ENCODE measurements at regions not wholly inside any gene's neighbourhood (a gene's known extent, or its start where the extent isn't known, plus 50 kb on each side); places are given as distances from the start of the nearest gene placed in this dataset.

DNA sequence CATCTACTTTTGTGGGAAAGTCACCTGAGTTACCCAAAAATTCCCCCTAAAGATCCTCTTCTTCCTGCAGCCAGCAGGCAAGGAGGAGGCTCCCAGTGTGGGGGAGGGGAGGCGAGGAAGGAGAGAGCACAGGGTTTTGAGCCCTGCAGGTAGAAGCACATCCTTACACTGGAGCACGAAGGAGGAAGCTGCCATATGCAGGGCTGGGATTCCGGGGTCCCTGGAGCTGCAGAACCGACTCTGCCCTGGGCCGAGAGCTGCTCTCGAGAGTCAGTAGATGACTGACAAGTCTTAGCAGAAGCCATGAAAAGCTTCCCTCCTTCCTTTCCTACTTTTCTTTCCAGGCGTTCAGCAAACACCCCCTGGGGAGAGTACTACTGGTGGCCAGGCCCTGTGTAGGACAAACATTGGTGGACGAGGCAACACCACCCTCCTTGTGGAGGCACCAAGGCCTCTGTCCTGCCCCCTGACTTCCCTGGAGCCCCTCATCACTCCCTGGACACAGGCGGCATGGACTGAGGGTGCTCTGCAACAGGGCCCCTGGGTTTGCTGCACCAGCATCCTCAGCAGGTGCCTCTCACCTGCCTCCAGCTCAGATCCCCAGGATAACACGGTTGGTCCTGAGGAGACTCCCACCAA lies 211.7 kb upstream of the CST7 start:
- ATAC-seq (no peak), DNase-seq (ENCODE audit: low spot score) (peak; percentile 41)
- intact Hi-C loops (cut with DNase I) = no loop called here

GRCh38 chr20:24738058-24738775 lies 210.9 kb upstream of the CST7 start:
- DNase-seq (ENCODE audit: low spot score) (peak; percentile 31), ATAC-seq (no peak)
- intact Hi-C loops (cut with DNase I) = no loop called here

DNA sequence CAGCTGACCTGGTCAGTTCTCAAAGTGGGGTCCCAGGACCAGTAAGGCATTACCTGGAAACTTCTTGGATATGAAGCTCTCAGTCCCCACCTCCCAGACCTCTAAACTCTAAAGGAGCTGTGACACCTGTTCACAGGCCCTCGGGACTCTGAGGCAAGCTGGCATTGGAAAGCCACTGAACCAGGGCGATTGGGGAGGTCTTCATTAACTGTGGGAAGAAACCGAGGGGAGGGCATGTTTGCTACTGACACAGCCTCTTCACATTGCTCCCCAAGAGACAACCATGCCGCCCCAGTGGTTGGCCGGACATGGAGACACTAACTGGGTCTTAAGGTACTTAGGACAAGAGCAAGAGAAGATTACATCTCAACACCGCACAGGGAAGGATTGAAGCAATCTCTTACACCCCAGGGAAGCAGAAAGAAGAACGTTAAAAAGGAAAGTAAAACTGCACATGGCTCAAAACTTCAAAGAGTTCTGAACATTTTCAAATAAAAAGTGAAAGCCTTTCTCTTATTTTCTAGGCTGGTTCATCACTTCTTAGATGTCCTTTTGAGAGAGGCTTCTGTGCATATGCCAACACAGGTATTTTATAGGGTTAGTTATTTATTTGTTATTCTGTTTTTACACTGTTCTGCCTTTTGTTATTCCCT lies 210.0 kb upstream of the CST7 start:
- ATAC-seq (no peak), DNase-seq (ENCODE audit: low spot score) (peak; percentile 30)
- intact Hi-C loops (cut with DNase I) = no loop called here

GRCh38 chr20:24739746-24740145 lies 209.3 kb upstream of the CST7 start:
- DNase-seq (ENCODE audit: low spot score) (no peak), ATAC-seq (no peak)
- intact Hi-C loops (cut with DNase I) = no loop called here

DNA sequence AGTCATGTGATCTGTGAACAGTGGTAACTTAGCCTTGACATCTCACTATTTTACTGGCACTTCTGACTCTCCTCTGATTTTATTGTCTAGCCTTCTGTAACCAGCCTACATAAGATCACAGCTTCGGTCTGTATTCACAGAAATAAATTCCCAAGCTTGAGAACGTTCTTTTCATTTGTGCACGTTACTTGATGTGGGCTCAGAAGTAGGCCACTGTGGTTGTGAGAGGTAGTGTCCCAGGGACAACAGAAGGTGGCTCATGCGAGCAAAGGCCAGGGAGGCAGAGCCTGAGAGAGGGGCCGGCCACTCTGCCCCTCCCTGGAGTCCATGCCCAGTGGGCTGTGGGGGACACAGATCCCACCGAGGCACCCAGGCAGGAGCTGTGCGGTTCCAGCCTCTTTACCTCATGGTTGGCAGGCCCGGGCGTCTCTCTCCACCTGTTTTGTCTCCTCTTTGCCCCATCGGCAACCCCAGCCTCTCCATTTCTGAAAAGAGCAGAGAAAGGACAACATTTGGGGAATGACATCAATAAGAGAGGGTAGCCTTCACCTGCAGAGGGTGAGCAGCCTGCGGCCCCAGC lies 207.5 kb upstream of the CST7 start:
- ATAC-seq (no peak), DNase-seq (ENCODE audit: low spot score) (peak; percentile 32)
- intact Hi-C loops (cut with DNase I) = no loop called here

DNA sequence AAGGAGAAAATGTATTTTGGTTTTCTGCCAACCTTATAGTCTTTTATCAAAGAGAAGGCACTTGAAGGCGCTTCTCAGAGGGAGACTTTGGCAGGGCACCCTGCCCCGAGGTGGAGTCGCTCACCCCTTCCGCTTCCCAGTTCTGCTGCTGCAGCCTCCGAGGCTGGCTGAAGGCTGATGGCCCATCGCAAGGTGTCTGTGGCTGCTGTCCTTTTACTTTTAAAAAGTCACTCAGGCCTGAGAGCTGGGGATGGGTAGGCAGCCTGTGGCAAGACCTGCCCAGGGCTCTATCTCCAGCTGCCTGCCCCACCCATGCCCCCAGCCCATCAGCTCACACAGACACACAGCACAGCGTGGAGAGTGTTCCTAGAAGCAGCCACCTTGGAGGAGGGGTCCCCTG lies 206.6 kb upstream of the CST7 start:
- intact Hi-C loops (cut with DNase I) = no loop called here
- peak; percentile 10 for DNase-seq (ENCODE audit: low spot score)

DNA sequence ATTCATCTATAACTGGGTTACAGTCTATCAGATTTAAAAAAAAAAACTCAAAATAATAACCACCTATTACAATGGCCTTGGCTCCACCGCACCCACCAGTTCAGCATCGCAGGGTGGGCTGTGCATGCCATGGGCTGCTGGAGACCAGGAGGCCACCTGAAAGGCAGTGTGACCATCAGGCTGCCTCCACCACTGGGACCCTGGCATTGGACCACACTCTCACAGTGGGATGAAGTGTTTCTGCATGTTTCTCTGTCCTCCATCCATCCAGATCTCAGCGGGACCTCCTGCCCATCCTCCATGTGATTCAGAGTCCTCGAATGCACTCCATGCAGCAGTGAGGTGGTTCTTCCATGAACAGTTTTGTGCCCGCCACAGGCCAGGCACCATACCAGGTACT lies 206.1 kb upstream of the CST7 start:
- DNase-seq (ENCODE audit: low spot score) (peak; percentile 34), ATAC-seq (no peak)
- intact Hi-C loops (cut with DNase I) = no loop called here

More for the DNA sequence above, 206.6 kb upstream of the CST7 start:
- ATAC-seq = no peak

DNA sequence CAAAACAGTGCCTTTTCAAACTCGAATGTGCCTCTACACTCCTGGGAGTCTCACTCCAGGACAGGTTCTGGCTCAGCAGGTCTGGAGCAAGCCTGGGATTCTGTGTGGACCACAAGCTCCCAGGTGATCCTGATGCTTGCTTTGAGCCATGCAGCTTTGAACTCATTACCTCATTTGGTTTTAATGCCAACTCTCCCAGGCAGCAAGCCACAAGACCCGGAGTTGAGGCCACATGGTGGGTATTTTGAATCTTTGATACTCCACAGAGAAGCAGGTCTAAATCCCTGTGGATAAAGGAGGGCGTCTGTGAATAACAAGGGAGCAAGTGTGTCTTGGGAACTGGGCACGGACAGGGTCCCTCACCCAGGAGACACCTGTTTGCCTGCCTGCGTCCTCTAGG lies 205.4 kb upstream of the CST7 start:
- no peak for ATAC-seq

DNA sequence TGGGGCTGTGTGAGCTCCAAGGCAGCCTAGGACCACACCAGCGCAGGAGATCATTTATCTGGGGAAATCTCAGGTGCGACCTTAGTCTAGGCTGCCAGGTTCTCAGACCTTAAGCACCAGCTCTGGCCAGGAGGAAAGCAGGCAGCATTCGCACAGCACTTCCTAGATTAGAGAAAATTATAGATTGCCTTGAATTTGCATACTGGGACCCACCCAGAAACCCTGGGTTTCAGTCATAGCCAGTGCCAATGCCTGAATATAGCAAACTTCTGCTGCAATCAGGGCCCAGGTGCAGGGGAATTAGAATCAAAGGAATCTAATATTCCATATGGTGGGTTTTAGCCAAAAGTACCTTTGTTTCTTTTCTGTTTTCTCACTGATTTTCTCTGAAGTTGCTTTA lies 204.3 kb upstream of the CST7 start:
- DNase-seq (ENCODE audit: low spot score) (peak; percentile 4), ATAC-seq (no peak)
- intact Hi-C loops (cut with DNase I) = no loop called here

More for the DNA sequence above, 205.4 kb upstream of the CST7 start:
- peak; percentile 14 for DNase-seq (ENCODE audit: low spot score)
- intact Hi-C loops (cut with DNase I) = no loop called here

- ATAC-seq = no peak
- intact Hi-C loops (cut with DNase I) = no loop called here
- peak; percentile 5 for DNase-seq (ENCODE audit: low spot score)
Observed at GRCh38 chr20:24745206-24745605, 203.9 kb upstream of the CST7 start.

GRCh38 chr20:24745617-24746350 lies 203.3 kb upstream of the CST7 start:
- no peak for ATAC-seq
- DNase-seq (ENCODE audit: low spot score) = peak; percentile 28
- intact Hi-C loops (cut with DNase I) = no loop called here

GRCh38 chr20:24746351-24746685 lies 202.8 kb upstream of the CST7 start:
- intact Hi-C loops (cut with DNase I) = no loop called here
- ATAC-seq = no peak
- peak; percentile 48 for DNase-seq (ENCODE audit: low spot score)

GRCh38 chr20:24747010-24747712 lies 201.9 kb upstream of the CST7 start:
- ATAC-seq (no peak), DNase-seq (ENCODE audit: low spot score) (peak; percentile 43)
- intact Hi-C loops (cut with DNase I) = no loop called here

DNA sequence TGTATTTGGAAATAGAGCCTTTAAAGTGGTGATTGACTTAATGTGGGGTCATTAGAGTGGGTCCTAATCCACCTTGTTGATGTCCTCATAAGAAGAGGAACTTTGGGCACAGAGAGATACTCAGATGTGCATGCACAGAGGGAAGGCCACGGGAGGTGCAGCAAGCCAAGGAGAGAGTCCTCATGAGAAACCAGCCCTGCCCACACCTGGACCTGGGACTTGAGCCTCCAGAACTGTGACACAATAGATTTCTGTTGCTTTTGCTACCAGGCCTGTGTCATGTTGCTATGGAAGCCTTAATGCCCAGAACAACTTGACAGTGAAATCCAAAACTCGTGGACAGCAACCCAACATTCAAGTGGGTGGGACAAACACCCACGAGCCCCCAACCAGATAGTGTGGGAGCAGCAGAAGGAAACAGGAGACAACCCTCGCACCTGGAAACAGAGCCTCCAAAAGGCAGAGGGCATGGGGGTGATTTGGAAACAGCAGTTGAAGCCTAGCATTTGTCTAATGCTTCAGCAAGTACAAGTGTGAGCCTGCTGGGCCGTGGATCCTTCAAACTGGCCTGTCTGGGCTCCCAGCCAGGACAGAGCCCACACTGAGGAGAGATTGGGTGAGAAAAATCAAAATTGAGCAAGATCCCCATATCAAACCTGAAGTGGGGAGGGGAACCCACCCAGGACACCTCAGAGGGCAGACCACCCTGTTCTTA lies 201.0 kb upstream of the CST7 start:
- intact Hi-C loops (cut with DNase I) = no loop called here
- peak; percentile 7 for DNase-seq (ENCODE audit: low spot score)
- ATAC-seq = no peak

GRCh38 chr20:24751551-24751950 lies 197.5 kb upstream of the CST7 start:
- DNase-seq (ENCODE audit: low spot score) = peak; percentile 4
- no peak for ATAC-seq
- intact Hi-C loops (cut with DNase I) = loop anchor here (10.0 kb wide), 1 partner anchor 63 kb away; no protein-coding TSS in a partner anchor

GRCh38 chr20:24752612-24753011 lies 196.5 kb upstream of the CST7 start:
- intact Hi-C loops (cut with DNase I) = loop anchor here (10.0 kb wide), 1 partner anchor 62 kb away; no protein-coding TSS in a partner anchor
- no peak for ATAC-seq
- DNase-seq (ENCODE audit: low spot score) = no peak

DNA sequence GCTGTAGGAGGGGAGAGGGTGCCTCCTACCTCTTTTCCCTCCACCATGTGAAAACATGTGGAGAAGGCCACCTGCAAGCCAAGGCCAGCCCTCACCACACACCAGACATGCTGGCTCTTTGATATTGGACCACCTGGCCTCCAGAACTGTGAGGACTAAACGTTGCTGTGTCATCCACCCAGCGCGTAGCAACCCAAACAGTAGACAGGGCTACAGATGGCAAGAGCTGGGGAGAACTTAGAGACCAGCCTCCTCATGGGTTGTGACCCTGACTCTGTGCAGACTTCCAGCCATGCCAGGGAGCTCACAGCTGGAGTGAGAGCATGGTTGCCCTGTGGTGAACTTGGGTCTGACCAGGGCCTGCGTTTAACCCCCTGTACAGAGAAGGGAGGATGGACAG lies 195.9 kb upstream of the CST7 start:
- no peak for ATAC-seq
- intact Hi-C loops (cut with DNase I) = loop anchor here (10.0 kb wide), 1 partner anchor 62 kb away; no protein-coding TSS in a partner anchor
- DNase-seq (ENCODE audit: low spot score) = peak; percentile 6

GRCh38 chr20:24754691-24755090 lies 194.4 kb upstream of the CST7 start:
- intact Hi-C loops (cut with DNase I) = loop anchor here (10.0 kb wide), 1 partner anchor 60 kb away; no protein-coding TSS in a partner anchor
- peak; percentile 22 for DNase-seq (ENCODE audit: low spot score)
- ATAC-seq = no peak
